DOHH2 (cell line): ENCODE measurements at regions not wholly inside any gene's neighbourhood (a gene's known extent, or its start where the extent isn't known, plus 50 kb on each side); places are given as distances from the start of the nearest gene placed in this dataset.

Experiments used
- H3F3A ChIP-seq: fragments of 200-600 bp; sonication (generic), shearing (Covaris generic); 2 replicates; pipeline ENCODE4 v1.6.0; 2016; ENCODE audit warnings: antibody characterized with exemption, mild to moderate bottlenecking; ENCODE audit not compliant: control insufficient read depth, insufficient read depth
- H3K27ac ChIP-seq: fragments of 200-600 bp; sonication (generic); 2 replicates; pipeline ENCODE4 v1.5.1; 2014; ENCODE audit warnings: low read depth, mild to moderate bottlenecking, low read length, moderate library complexity
- H3K27me3 ChIP-seq: fragments of 200-600 bp; sonication (generic); 2 replicates; pipeline ENCODE4 v1.6.1; 2014; ENCODE audit warnings: mild to moderate bottlenecking, low read length, mixed read lengths; ENCODE audit not compliant: control insufficient read depth
- H3K36me3 ChIP-seq: fragments of 200-600 bp; sonication (generic); 2 replicates; pipeline ENCODE4 v1.6.1; 2014; ENCODE audit warnings: mild to moderate bottlenecking, low read length, moderate library complexity, mixed read lengths; ENCODE audit not compliant: control insufficient read depth
- H3K4me1 ChIP-seq: fragments of 200-600 bp; sonication (generic); 2 replicates; pipeline ENCODE4 v1.6.1; 2014; ENCODE audit warnings: mild to moderate bottlenecking, low read length, mixed read lengths; ENCODE audit not compliant: control insufficient read depth
- H3K4me2 ChIP-seq: fragments of 200-600 bp; sonication (generic); 2 replicates; pipeline ENCODE4 v1.6.0; 2014; ENCODE audit warnings: mild to moderate bottlenecking, low read length, moderate library complexity
- H3K4me3 ChIP-seq: fragments of 200-600 bp; sonication (generic); 2 replicates; pipeline ENCODE4 v1.5.1; 2014; ENCODE audit warnings: mild to moderate bottlenecking, low read length, mixed read lengths
- H3K79me2 ChIP-seq: fragments of 200-600 bp; sonication (generic); 2 replicates; pipeline ENCODE4 v1.6.1; 2014; ENCODE audit warnings: mild to moderate bottlenecking, low read length, mixed read lengths; ENCODE audit not compliant: control insufficient read depth
- H3K9me2 ChIP-seq: fragments of 200-600 bp; sonication (generic); replicated peaks from 2 replicates; pipeline ENCODE4 v1.6.1; 2014; ENCODE audit warnings: mild to moderate bottlenecking, low read length, mixed read lengths; ENCODE audit not compliant: control insufficient read depth
- H3K9me3 ChIP-seq: fragments of 200-600 bp; sonication (generic); 2 replicates; pipeline ENCODE4 v1.6.1; 2014; ENCODE audit warnings: antibody characterized with exemption, low read length, mixed read lengths; ENCODE audit not compliant: control insufficient read depth, insufficient read depth
- H4K20me1 ChIP-seq: fragments of 200-600 bp; sonication (generic); 2 replicates; pipeline ENCODE4 v1.6.0; 2014; ENCODE audit warnings: low read depth, mild to moderate bottlenecking, antibody characterized with exemption, low read length, moderate library complexity; ENCODE audit not compliant: control insufficient read depth, insufficient read depth
- EZH2phosphoT487 ChIP-seq: fragments of 200-600 bp; sonication (generic); IDR thresholded peaks from 2 replicates; pipeline ENCODE4 v1.6.1; 2017; ENCODE audit warnings: borderline replicate concordance, mild to moderate bottlenecking, antibody characterized with exemption, low read length, moderate library complexity, mixed read lengths
- TF ChIP-seq, protein P1 (sequence below): fragments of 200-600 bp; sonication (generic); IDR thresholded peaks from one replicate; pipeline ENCODE4 v1.5.1; 2014; ENCODE audit warnings: antibody characterized with exemption, mild to moderate bottlenecking, low read depth, low read length; ENCODE audit not compliant: poor library complexity, severe bottlenecking

DNA sequence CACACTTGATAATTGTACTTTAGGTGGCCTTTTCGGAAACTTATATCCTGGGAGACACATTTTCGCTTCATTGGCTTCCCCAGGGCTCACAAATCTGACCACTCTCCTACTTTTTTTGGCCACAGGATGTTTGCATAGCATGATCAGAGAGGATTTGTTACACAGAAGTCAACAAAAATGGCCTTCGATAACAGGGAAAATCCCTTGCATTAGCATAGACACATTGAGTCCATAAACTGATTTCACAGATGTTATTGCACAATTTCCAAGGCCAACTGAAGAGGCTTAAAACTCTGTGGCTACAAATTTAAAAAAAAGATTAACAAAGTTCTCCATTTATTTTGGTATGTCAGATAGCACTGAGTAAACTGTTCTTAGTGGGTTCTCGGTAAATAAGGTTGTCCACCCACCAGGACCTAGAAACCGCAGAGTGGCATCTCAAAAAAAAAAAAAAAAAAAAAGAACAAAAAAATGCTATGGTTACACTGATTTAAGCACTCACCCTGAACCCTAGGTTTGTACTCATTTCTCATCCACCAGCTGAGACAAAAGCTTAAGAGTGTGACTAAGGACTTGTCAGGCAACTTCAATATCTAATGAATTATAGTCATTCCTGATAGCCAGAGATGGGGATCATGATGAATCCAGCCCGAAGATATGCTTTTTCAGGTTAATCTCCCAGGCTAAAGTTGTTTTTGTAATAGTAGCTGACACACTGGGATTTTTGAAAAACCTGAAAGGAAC, 188.9 kb upstream of the SYNPR start:
- no peaks in the 10 kb centered on the region; the same call in 1 of the 2 replicates for H3K27me3 ChIP-seq
- H3K79me2 ChIP-seq = no peaks in the 10 kb centered on the region
- no peak overlapping the region for H3K4me3 ChIP-seq
- no peaks in the 10 kb centered on the region for H3K9me3 ChIP-seq
- H3K36me3 ChIP-seq = no peaks in the 10 kb centered on the region
- no peak overlapping the region for H3K27ac ChIP-seq
- H3K9me2 ChIP-seq = no peaks in the 10 kb centered on the region
- H3F3A ChIP-seq = no peaks in the 10 kb centered on the region
- H4K20me1 ChIP-seq = no peaks in the 10 kb centered on the region
- no peak for TF ChIP-seq EZH2phosphoT487
- TF ChIP-seq, protein P1, sequence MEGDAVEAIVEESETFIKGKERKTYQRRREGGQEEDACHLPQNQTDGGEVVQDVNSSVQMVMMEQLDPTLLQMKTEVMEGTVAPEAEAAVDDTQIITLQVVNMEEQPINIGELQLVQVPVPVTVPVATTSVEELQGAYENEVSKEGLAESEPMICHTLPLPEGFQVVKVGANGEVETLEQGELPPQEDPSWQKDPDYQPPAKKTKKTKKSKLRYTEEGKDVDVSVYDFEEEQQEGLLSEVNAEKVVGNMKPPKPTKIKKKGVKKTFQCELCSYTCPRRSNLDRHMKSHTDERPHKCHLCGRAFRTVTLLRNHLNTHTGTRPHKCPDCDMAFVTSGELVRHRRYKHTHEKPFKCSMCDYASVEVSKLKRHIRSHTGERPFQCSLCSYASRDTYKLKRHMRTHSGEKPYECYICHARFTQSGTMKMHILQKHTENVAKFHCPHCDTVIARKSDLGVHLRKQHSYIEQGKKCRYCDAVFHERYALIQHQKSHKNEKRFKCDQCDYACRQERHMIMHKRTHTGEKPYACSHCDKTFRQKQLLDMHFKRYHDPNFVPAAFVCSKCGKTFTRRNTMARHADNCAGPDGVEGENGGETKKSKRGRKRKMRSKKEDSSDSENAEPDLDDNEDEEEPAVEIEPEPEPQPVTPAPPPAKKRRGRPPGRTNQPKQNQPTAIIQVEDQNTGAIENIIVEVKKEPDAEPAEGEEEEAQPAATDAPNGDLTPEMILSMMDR = no peak
- H3K4me1 ChIP-seq = peaks cover 3% of the 10 kb centered on the region; the same call in 1 of the 2 replicates
- H3K4me2 ChIP-seq = no peak overlapping the region

DNA sequence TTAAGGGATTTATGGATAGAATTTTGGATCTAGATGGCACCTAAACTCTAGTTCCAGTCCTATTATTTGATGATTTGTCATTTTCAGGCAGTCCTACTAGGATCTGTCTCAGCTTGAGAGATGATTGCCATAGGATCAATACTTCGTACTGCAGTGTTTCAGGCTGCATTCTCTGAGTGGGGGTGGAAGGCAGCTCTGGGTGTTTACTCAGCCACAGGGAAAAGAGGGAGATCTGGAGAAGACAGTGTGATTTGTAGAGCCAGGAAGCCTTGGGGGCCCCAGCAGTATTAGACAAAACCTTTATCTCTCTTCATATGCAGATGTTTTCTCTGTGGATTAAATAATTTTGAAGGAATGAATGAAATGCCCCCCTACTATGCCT, 188.4 kb upstream of the SYNPR start:
- TF ChIP-seq, protein P1 = no peak
- TF ChIP-seq EZH2phosphoT487 = no peak
- Histone ChIP-seq H3K27me3 (no peaks in the 10 kb centered on the region), H3K4me3 (no peak overlapping the region), H4K20me1 (no peaks in the 10 kb centered on the region), H3K79me2 (no peaks in the 10 kb centered on the region), H3K4me1 (peaks cover 3% of the 10 kb centered on the region; the same call in 1 of the 2 replicates), H3F3A (no peaks in the 10 kb centered on the region), H3K36me3 (no peaks in the 10 kb centered on the region), H3K9me3 (no peaks in the 10 kb centered on the region), H3K27ac (no peak overlapping the region), H3K4me2 (no peak overlapping the region), H3K9me2 (no peaks in the 10 kb centered on the region)

DNA sequence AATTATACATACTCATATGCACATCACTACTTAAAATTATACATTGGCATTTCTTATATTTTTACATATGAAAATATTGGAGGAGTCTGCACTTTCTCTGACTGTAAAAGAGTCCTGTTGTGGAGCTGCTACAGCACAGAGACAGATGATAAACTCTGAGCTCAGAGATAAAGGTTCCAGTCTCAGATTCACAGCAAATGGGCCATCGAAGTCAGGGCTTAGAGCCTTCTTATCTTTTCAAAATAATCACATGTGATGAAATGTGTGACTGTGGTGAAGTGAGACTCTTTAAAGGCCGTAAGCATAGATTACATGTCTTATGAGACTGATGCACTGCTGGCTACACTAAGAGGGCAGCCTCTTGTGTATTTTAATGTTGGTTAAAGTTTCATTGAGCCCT, 187.5 kb upstream of the SYNPR start:
- no peaks in the 10 kb centered on the region for H3K9me2 ChIP-seq
- H3F3A ChIP-seq = no peaks in the 10 kb centered on the region
- TF ChIP-seq, protein P1 = no peak
- no peak for TF ChIP-seq EZH2phosphoT487

More for the DNA sequence above, 187.5 kb upstream of the SYNPR start:
- Histone ChIP-seq H3K27me3 (no peaks in the 10 kb centered on the region), H3K9me3 (no peaks in the 10 kb centered on the region), H3K79me2 (no peaks in the 10 kb centered on the region), H4K20me1 (no peaks in the 10 kb centered on the region), H3K4me2 (no peak overlapping the region), H3K27ac (no peak overlapping the region), H3K4me1 (peaks cover 3% of the 10 kb centered on the region; the same call in 1 of the 2 replicates), H3K36me3 (no peaks in the 10 kb centered on the region), H3K4me3 (no peak overlapping the region)
